GM12875 (cell line): ENCODE measurements at regions not wholly inside any gene's neighbourhood (a gene's known extent, or its start where the extent isn't known, plus 50 kb on each side); places are given as distances from the start of the nearest gene placed in this dataset.

Experiments used
- H3K4me3 ChIP-seq: one replicate; pipeline ENCODE4 v1.5.1; 2011; ENCODE audit warnings: low read depth, low read length, control low read depth
- CTCF ChIP-seq: IDR thresholded peaks from 2 replicates; pipeline ENCODE4 v1.5.1; 2011; ENCODE audit warnings: low read depth, mild to moderate bottlenecking, control low read depth, inconsistent platforms, low read length, moderate library complexity, borderline replicate concordance; ENCODE audit not compliant: insufficient read depth

GRCh38 chr3:166177130-166177529, 339.9 kb upstream of the BCHE start:
- no peak for TF ChIP-seq CTCF
- H3K4me3 ChIP-seq: no peak overlapping the region

GRCh38 chr3:166171695-166172094, 334.5 kb upstream of the BCHE start:
- TF ChIP-seq CTCF: no peak
- no peak overlapping the region for H3K4me3 ChIP-seq

GRCh38 chr3:166169681-166170080, 332.5 kb upstream of the BCHE start:
- TF ChIP-seq CTCF: no peak
- no peak overlapping the region for H3K4me3 ChIP-seq

GRCh38 chr3:166127969-166128368, 290.7 kb upstream of the BCHE start:
- H3K4me3 ChIP-seq: no peak overlapping the region
- no peak for TF ChIP-seq CTCF

- no peak overlapping the region for H3K4me3 ChIP-seq
- no peak for TF ChIP-seq CTCF
These were observed 288.0 kb upstream of the BCHE start for GRCh38 chr3:166125179-166125578.

GRCh38 chr3:166123576-166123975, 286.4 kb upstream of the BCHE start:
- H3K4me3 ChIP-seq: no peak overlapping the region
- no peak for TF ChIP-seq CTCF

GRCh38 chr3:166123088-166123487, 285.9 kb upstream of the BCHE start:
- TF ChIP-seq CTCF: no peak
- H3K4me3 ChIP-seq: no peak overlapping the region
